ENCODE measurements at regions not wholly inside any gene's neighbourhood (a gene's known extent, or its start where the extent isn't known, plus 50 kb on each side); places are given as distances from the start of the nearest gene placed in this dataset.

DNA sequence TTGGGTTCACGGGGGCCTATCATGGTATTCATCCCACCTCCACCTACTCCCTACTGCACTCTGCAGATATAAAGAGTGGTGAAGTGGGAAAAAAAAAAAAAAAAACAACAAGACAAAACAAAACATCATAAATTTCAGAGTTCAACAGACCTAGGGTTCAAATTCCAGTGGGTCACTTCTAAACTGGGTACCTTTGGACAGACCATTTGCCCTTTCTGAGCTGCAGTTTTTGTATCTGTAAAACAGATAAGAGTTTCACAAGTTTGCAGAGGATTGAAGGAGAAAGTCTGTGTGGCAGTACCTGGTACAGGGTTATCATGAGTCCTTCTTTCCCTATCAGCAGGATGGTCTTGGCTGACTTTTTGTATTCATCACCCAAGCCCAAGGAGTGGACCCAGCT is 211.2 kb upstream of the EEA1 start:
- no peak for DNase-seq (ENCODE audit: low spot score)

DNA sequence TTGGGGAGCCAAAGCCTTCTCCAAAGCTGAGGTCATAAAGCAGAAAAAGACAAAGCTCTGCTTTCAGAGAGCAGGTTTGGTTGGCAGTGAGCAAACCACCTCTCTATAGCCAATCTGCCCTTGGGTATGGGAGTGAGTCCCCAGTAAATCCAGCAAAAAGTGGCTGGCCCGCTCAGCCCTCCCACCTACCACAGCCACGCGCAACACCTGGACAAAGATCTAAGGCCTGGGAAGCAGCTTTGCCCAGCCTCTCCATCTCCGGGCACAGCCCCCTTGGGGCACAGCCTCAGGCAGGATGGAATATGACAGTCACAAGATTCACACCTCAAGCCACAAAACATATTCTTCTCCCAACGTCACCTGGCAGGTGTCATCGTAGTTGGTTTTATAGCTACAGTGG is 211.7 kb upstream of the EEA1 start:
- DNase-seq (ENCODE audit: low spot score) = no peak

More for the DNA sequence above, 211.2 kb upstream of the EEA1 start:
- in situ Hi-C loops (cut with HindIII; ENCODE audit: low sequenced_read_pairs) = no loop called here

DNA sequence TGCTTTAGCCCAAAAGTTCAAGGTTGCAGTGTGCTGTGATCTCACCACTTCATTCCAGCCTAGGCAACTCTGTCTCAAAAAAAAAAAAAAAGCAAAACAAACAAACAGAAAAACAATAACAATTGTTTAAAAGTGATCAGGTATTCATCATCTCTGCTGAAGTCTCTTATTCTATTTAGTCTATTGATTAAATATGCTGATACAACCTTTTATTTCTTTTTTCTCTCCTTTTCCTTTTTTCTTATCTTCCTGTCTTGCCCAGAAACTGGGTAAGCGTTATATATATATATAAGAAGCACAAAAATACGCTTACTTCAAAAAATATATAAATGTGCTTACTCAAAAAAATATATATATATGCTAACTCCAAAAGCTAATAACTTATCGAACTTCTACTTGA is 213.8 kb upstream of the EEA1 start:
- in situ Hi-C loops (cut with HindIII; ENCODE audit: low sequenced_read_pairs) = no loop called here
- DNase-seq (ENCODE audit: low spot score) = no peak

More for the DNA sequence above, 211.7 kb upstream of the EEA1 start:
- in situ Hi-C loops (cut with HindIII; ENCODE audit: low sequenced_read_pairs) = no loop called here

DNA sequence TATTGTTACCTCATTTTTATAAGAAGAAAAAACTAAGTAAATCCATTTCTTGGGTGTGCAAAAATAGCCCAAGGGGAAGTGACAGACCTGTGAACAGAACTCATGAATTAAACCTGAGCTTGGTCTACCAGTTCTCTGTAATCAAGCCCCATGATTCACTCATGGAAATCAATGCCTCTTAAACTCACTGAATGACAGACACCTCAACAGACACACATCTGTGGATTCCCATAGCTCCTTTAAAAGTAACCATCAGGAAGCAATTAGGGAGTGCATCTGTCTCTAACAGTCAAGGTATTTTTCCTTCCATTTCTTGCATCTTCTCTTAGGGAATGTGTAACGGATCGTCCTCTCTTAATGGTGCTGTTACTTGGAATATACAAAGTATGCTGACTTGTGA is 215.0 kb upstream of the EEA1 start:
- in situ Hi-C loops (cut with HindIII; ENCODE audit: low sequenced_read_pairs) = no loop called here
- DNase-seq (ENCODE audit: low spot score) = no peak

DNA sequence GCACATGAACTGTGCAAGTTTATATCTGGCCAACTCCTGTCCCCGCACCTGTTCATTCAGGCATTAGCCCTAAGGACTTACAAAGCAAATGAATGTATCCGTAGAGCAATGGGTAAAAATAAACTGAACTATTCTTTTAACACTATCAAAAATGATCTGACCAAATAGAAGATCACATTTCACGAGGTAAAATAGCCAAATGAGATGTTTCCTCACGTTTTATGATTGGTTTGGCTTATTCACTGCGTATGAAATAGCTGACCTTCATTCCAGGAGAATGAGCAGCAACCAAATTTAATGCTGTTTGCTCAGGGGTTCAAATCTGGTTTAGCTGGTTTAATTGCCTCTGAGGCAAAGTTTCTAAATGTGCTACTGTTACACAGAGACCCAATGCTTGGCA is 216.0 kb upstream of the EEA1 start:
- in situ Hi-C loops (cut with HindIII; ENCODE audit: low sequenced_read_pairs) = no loop called here
- DNase-seq (ENCODE audit: low spot score) = no peak

DNA sequence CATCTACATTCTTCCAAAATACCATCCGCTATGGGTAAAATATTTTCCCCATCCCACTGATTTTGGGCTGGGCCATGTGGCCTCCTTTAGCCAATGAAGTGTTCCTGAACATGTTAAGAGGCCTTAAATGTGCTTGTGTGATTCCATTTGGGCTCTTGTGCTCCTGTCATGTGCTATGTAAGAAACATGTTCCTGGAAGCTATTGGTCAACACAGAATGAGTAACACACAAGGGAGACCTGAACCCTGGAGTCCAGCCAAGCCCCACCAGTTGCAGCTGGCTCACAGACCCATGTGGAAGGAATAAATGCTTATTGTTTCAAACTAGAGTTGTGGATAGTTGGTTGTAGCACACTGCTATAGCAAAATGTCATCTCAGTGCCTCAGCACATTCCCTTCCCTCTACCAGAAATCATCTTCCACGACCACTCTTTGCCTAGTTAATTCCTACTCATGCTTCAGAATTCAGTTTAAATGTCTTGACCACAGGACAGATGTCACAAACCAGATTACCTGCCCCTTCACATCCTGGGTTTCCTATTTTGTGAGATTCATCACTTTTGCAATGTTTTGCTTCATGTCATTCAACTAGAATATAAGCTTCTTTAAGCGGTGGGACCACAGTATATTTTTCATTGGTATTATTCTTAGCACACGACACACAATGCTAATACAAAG is 217.3 kb upstream of the EEA1 start:
- no peak for DNase-seq (ENCODE audit: low spot score)
- in situ Hi-C loops (cut with HindIII; ENCODE audit: low sequenced_read_pairs) = no loop called here

DNA sequence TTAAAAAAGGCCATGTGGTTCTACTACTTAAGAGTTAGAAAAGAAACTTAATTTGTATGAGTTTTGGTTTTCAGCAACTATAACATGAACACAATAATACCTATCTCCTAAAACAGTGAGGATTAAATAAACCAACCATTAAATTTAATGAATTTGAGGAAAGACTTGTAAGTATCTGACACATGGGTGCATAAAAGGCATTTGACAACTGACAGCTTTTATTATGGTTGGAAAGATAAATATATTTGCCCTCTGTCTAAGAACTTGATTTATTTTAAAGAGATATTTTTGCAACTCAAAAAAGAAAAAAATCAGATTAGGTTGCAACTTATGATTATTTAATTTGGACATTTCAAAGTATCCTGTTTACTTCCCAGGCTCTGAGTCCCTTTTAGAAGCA is 217.9 kb upstream of the EEA1 start:
- no peak for DNase-seq (ENCODE audit: low spot score)
- in situ Hi-C loops (cut with HindIII; ENCODE audit: low sequenced_read_pairs) = no loop called here

DNA sequence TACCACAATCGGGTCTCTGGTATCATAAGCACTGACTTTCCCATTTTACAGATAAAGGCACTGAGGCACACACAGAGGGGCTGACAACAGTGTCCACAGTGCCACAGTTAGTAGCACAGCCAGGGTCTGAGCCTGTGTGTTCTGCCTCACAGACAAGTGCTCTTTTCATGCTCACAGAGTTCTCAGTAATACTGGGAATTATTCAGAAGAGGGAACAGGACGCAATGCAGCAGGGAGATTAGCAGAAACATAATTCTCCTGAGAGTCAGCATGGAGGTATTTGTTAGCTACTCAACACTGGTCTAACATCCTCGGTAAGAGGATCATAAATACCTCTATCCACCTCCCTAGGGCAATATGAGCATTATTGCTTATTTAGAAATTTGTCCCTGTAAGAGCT is 219.3 kb upstream of the EEA1 start:
- in situ Hi-C loops (cut with HindIII; ENCODE audit: low sequenced_read_pairs) = no loop called here

DNA sequence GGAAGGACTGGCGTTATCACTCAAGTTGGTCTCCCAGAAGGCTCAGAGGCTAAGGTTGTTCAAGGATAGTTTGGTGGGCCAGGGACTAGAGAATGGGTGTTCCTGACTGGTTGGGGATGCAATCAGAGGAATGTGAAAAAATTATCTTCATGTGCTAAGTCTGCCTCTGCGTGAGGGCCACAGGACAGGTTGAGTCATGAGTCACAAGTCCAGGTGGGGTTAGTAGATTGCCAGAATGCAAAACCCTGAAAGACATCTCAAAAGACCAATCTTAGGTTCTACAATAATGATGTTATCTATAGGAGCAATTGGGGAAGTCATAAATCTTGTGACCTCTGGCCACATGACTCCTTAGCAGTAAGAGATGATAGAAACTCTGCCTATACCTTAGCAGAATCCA is 220.1 kb upstream of the EEA1 start:
- DNase-seq (ENCODE audit: low spot score) = no peak
- in situ Hi-C loops (cut with HindIII; ENCODE audit: low sequenced_read_pairs) = no loop called here

More for the DNA sequence above, 219.3 kb upstream of the EEA1 start:
- DNase-seq (ENCODE audit: low spot score) = no peak

DNA sequence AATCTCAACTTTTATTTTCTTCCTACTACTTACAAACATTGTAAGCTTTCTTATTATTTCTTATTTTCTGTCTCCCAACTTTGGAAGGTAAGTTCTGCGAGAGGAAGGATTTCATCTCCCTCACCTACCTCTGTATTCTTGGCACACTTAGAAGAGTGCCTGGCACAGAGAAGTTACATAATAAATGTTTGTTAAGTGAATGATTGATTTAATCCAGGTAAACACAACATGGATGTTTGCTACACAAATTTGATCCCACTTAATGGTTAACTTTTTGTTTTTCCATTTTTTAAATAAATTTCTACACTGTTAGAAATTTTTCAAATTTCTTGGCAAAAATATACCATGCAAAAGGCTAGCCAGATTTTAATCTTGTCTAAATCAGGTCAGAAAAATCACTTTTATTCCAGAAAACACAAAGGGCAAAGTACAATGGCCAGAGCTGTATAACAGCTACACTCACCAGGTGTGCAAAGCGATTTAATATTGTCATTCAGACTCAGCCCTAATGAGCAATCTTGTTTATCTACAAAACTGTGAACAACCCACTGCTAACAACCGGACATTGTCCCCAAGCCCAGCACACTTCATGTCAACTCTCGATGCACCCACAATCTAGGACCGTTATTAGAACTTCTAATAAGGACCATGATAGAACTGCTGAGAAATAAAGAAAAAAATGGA is 222.1 kb upstream of the EEA1 start:
- in situ Hi-C loops (cut with HindIII; ENCODE audit: low sequenced_read_pairs) = no loop called here
- no peak for DNase-seq (ENCODE audit: low spot score)

DNA sequence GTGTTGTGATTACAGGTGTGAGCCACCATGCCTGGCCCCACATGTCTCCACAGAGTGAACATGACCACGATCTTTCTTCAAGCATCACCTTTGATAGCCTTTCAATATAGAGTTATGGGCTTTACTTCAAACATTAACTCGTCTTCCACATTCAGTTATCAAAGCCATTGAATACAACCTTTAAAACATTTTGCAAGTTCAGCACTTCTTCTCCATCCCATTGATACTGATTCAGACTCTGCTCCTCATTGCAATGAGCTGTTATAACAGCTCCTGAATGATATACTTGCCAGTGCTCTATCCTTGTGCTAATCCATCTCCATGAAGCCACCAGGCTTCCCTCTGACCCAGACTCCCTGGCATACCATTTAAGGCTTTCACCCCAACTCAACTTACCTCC is 223.5 kb upstream of the EEA1 start:
- in situ Hi-C loops (cut with HindIII; ENCODE audit: low sequenced_read_pairs) = no loop called here

DNA sequence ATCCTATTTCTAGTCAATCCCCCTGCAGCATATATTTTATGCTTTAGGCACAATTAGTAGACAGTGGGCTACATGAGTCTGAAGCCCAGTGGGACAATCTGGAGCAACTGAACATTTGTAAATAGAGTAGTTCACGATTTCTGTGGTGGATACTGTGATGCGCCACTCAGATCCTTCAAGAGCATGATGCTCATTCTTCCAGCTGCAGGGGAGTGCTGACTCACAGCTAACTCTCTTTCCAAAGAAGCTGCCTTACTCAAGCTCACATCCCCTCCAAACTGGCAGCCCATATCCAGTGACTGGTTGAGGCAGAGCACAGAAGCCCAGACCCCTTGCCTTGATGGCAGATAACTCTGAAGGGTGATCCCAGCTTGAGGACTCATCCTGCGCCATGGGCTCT is 224.2 kb upstream of the EEA1 start:
- in situ Hi-C loops (cut with HindIII; ENCODE audit: low sequenced_read_pairs) = no loop called here
- no peak for DNase-seq (ENCODE audit: low spot score)

More for the DNA sequence above, 223.5 kb upstream of the EEA1 start:
- no peak for DNase-seq (ENCODE audit: low spot score)

DNA sequence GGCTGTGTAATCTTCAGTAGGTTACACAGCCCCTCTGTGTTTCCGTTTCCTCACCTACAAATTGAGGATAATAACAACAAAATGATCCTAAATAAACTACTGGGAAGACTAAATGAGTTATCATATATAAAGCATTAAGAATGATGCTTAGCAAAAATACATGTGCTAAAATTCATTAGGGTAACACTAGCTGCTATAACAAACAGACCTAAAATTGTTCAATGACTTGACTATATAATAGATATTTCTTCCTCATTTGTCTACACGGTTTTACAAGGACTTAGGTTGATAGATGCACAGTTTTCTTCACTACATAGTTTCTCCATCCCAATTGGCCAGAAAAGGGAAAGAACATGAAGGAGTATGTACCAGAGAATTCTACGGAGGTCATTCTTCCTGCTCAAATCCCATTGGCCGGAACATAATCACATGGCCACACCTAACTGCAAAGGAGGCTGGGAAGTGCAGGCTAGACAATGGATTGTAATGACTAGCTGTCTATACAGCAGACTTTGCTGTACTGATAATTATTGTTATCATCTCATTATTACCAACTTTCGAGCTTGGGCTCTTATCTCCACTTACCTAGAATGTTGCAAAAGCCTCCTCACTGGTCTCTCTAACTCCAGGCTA is 223.5 kb upstream of the NUDT4 start:
- in situ Hi-C loops (cut with HindIII; ENCODE audit: low sequenced_read_pairs) = no loop called here

DNA sequence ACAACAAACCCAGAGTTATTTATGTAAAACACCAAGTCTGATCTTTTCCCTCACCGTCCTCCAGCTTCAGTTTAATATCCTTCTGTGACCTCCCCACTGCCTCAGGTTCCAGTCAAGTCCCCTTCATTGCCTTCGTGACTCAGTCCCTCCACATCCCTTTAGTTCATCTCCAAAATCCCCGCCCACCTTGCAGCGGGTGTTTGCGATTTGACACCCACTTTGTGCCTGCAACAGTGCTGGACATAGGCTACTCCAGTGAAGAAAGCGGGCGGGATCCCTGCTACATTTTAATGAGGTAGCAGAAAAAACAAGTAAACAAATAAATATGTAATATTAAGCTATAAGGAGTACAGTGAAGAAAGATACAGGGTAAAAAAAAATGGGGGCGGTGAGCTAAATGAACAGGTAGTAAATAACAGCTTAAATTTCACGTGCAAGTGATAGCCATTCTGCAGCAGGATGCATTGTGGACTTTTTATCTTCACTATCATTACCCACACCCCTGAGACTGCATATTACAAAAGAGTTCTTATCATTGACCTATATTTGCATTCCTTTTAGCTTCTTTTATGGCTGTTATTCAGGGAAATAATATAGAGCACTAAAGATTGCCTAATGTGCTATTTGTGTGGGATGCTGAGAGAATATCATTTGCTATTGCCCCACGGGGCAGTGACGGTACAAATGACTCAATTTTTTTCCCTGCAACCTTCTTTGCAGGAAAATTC is 222.8 kb upstream of the NUDT4 start:
- in situ Hi-C loops (cut with HindIII; ENCODE audit: low sequenced_read_pairs) = no loop called here

More for the DNA sequence above, 223.5 kb upstream of the NUDT4 start:
- no peak for DNase-seq (ENCODE audit: low spot score)

DNA sequence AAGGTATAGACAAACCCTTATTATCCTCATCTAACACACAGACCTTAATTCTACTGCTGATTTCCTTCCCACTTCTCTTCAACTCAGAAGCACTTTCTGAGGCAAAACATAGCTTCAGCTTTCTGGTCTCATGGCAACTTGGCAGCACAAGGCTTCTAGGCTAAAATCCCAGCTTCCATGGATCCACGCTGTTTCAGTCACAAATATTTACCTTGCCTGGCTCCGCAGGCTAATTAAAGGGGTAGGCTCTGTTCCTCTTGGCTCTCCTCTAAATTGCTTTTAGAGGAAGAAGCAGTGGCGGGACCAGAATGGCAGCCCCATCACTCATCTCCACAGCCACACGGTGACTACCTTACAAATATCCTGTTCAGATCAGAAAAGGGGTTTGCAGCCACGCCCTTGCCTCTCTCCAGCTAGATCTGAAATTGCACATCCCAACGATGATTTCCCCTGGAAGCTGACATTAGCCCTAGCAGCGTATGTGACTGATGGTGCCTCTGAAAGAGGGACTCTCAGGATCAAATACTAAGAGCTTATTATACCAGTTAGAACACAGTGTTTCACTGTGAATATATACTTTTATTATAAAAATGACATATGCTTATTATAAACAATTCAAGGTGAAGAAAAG is 221.5 kb upstream of the NUDT4 start:
- no peak for DNase-seq (ENCODE audit: low spot score)
- in situ Hi-C loops (cut with HindIII; ENCODE audit: low sequenced_read_pairs) = no loop called here

More for the DNA sequence above, 222.8 kb upstream of the NUDT4 start:
- no peak for DNase-seq (ENCODE audit: low spot score)

DNA sequence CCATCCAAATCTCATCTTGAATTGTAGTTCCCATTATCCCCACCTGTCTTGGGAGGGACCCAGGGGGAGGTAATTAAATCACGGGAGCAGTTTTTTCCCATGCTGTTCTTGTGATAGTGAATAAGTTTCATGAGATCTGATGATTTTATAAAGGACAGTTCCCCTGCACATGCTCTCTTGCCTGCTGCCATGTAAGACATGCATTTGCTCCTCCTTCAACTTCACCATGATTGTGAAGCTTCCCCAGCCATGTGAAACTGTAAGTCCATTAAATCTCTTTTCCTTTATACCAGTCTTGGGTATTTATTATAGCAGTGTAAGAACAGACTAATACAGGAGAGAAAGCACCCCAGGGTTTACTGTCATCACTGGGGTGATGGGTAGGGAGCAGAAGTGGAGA is 220.4 kb upstream of the NUDT4 start:
- in situ Hi-C loops (cut with HindIII; ENCODE audit: low sequenced_read_pairs) = no loop called here
- no peak for DNase-seq (ENCODE audit: low spot score)

DNA sequence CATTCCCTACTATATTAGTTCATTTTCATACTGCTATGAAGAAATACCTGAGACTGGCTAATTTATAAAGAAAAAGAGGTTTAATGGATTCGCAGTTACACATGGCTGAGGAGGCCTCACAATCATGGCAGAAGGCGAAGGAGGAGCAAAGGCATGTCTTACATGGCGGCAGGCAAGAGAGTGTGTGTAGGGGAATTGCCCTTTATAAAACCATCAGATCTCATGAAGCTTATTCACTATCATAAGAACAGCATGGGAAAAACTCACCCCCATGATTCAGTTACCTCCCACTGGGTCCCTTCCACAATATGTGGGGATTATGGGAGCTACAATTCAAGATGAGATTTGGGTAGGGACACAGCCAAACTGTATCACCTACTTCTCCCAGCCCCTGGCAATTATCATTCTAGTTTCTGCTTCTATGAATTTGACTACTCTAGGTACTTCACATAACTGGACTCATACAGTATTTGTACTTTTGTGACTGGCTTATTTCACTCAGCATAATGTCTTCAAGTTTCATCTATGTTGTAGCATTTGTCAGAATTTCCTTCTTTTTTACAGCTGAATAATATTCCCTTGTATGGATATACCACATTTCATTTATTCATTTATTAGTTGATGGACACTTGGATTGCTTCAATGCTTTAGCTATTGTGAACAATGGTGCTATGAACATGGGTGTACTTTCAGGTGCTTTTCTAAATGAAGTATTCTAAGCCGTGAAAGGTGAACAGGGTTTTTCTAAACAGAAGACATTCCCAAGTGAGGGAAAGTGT is 219.5 kb upstream of the NUDT4 start:
- DNase-seq (ENCODE audit: low spot score) = no peak
- in situ Hi-C loops (cut with HindIII; ENCODE audit: low sequenced_read_pairs) = no loop called here

DNA sequence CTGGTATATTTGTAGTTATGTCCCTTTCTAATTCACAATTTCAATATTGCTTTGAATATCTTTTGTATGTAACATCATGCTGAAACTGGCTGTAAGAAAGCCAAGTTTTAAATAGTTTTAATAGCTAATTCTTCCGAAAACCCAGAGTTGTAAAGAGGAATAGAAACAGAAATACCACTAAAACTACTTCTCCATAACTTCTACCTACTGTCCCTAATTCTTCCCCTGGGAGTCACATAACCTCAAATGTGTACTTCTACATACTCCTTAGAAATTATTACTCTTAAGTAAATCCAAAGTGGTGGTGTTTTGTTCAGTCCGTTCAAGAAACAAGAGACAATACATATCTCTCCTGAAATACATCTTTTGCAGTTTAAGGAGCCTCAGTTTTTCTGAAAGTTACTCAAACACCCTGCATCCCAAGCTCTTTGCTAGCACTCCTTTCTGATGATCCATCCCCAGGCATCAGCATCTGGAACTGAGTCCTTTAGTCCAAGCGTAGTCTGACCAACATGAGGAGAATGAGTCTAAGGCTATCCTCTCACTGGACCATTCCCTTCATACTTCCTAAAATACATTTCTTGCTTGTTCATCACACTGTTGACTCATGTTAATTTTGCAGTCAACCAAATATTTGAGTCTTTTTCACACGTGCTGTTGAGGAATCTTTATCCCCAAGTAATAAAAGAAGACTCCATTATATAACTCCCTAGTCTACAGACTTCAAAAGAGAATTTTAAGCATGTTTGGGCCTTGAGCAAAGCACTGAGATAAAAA is 214.3 kb upstream of the NUDT4 start:
- in situ Hi-C loops (cut with HindIII; ENCODE audit: low sequenced_read_pairs) = no loop called here
- no peak for DNase-seq (ENCODE audit: low spot score)
